ENCODE measurements at regions not wholly inside any gene's neighbourhood (a gene's known extent, or its start where the extent isn't known, plus 50 kb on each side); places are given as distances from the start of the nearest gene placed in this dataset.

DNA sequence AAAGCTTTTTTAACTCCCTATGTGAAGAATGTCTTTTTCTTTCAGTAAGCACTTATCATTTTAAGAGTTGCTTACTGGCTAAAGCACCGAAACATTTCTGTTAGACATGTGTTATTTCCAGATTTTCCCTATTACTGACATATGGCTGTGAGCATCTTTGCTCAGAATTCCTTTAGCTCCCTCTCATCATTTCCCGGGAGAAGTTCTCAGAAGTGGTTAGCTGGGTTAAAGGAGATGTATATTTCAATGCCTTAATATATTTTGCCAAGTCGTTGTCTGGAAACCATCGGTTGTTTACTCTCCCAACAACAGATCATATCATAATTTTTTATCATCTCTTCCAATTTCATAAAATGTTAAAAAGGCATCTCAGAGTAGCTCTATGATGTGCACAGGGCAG lies 396.5 kb downstream of the OCA2 start:
- peak; percentile 5 for DNase-seq

DNA sequence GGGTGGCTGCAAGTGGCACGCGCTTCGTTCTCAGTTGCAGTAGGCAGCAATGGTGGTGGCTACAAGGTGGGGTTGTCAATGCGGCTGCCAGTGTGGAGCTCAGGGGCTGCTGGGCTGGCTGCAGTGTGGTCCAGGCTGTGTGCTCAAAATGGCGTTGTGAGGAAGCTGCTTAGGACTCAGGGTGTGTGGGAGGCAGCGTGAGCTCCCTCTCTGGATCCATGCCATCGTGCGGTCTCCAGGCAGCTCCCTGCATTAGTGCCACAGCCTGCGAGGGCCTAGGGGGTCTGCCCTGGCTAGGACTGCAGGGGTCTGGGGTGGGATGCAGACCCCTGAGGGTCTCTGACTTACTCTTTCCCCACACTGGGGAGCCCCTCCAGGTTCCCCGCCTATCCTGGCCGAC lies 397.2 kb downstream of the OCA2 start:
- no peak for DNase-seq

DNA sequence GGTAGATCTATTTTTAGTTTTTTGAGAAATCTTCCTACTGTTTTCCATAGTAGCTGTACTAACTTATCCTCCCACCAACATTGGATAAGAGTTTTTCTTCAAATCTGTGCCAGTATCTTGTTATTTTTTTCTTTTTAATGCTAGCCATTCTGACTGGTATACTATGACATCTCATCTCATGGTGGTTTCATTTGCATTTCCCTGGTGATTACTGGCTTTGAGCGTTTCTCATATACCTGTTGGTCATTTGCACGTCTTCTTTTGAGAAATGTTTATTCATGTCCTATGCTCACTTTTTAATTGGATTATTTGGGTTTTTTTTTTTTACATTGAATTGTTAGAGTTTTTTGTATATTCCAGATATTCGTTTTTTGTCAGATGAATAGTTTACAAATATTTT lies 398.1 kb downstream of the OCA2 start:
- DNase-seq = no peak

DNA sequence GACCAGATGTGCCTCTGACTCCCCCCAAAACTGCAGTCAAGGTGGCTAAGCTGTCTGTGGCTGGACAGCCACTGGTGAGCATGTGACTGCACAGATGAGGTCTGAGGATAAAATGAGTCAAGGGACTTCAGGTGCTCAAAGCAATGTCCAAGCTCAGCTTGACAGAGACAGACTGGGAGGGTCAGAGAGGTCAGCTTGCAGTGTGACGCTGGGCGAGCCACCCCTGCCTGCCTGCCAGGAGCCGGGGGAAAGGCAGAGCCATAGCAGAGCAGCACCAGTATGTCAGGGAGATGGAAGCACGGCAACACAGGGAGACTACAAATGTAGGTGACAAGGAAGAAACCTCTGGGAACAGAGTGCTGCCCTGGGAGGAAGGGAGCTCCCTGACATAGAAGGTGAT lies 399.4 kb downstream of the OCA2 start:
- DNase-seq = no peak

DNA sequence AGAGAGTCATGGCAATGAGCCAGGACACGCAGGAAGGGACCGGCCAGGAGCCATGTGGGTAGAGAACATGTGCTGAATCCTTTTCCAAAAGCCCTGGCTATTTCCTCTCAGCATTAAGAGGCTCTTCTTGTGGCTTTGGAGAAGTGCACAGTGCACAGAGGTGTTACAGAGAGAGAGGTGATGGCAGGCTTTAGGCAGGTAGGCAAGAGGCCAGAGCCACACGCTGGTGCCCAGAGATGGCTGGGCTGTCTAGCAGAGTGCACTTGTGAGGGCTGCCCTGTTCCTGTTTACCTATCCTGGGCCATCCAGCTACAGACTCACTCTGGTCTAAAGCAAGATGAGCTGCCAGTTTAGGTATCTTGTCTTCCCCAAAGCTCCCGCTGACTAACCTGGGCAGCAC lies 402.6 kb downstream of the OCA2 start:
- no peak for DNase-seq

DNA sequence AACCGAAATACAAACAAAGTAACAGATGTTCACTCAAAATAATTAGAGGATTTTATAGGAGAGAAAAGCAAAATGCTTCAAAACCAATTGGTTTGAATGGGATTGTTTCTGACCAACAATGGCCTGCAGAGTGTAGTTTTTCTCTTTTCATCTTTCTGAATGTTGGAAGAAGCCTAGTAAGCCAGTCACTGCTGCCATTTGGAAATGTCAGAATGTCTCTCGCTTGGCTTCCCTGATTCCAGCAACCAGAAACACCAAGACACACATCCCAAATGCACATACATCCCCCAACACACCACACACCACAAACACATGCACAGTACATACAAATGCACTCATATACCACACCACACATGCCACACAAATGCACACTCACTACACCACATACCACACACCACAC lies 403.4 kb downstream of the OCA2 start:
- DNase-seq = no peak

DNA sequence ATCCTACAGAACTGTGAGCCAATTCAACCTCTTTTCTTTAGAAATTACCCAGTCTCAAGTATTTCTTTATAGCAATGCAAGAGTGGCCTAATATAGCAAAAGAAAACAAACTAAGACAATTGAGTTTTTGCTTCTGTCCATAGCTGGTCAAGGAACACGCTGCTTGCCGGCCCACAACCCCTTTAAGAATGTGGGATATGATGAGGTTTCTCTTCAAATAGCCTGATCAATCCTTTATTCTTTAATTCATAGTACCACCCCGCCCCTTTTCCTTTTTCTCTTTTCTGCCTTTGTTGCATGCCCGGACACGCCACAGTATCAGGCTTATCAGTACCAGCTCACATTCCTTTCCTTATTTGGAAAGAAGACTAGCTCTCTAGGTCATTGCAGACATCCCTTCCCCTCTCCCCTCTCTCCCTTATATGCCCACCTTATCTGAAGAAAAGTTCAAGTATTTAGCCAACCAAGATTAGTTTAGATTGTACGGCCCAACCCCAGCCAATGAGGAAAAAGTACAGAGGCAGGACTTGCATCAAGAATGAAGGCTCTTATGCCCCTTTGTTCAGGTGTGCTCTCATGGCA lies 404.5 kb downstream of the OCA2 start:
- DNase-seq = no peak

DNA sequence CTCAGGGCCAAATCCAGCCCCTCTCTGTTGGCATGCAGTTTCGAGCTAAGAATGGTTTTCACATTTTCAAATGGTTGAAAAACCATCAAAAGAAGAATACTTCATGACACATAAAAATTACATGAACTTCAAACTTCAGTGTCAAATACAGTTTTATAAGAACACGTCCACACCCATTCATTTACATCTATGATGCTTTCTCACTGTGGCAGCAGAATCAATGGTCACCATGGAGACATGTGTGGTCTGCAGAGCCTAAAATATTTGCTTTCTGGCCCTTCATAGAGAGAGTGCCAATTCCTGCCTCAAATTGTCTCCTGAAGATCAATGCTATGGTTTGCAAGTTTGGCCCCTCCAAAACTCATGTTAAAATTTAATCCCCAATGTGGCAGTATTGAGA lies 405.8 kb downstream of the OCA2 start:
- no peak for DNase-seq

DNA sequence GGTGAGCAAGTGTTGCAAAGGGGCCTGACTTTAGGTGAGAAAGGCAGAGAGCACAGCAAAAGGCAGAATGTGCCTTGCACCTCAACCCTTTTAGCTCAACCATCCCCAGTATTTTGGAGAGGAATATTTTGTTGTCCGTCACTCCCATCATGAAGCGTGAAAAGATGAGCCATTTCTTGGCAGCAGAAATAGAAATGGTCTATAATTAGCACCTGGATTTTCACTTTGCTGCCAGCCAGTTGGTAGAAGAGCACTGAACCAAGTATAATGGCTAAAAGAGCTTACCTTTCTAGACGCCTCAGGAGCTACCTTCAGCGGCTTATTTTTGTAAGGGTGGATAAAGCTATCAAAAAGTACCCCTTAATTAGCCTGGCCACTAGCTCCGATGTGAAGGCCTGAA lies 406.7 kb downstream of the OCA2 start:
- DNase-seq = no peak

DNA sequence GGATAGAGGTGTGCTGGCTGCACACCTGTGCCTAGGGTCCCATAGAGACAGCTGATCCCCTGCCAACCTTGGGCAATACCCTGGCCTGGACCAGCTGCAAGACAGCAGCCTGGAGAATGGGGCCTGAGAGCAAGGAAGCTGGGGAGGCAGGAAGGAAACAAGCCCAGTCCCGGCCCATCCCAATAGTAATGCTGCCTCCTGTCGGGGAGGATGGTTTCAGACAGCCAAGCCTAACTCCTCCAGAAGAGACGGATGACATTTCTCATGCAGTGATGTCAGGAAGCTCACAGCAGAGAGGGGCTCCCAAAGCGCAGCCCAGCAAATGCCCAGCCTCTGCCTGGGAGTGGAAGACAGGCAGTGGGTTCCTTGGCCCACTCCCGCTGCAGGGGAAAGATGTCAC lies 408.8 kb downstream of the OCA2 start:
- no peak for DNase-seq

DNA sequence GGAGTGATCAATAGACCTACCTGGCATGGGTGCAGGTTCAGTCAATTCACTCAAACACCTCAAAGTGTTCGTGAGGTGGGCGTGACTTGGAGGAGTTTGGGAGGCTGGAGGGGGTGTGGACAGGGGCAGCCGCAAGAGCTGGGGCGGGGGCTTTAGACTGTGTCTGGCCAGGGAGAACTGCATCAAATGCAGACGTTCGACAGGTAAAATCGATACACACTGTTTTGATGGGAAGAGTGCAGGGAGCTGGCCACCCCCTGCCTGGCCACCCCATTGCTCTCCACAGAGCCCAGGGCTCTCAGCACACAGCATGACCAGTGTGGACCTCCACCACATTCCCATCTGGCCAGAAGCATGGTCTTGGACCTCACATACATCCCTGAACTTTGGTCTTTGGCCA lies 412.1 kb downstream of the OCA2 start:
- DNase-seq = no peak

DNA sequence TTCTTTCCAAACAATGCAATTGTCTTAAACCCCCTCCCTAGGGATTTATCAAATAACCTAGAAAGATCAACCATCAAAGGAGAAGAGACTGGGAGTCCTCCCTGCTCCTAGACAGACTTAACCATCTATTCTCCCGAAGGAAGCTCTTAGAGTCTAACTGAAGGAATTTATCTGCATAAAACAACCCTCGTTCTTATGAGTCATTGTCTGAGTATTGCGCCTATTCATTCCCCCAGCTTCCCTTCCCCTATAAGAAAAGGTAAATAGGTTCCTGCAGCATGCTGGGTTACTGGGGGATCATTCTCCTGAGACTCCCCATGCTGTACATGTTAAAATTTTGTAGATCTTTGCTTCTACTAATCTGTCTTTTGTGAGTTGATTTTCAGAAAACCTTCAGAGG lies 412.7 kb downstream of the OCA2 start:
- DNase-seq = no peak

DNA sequence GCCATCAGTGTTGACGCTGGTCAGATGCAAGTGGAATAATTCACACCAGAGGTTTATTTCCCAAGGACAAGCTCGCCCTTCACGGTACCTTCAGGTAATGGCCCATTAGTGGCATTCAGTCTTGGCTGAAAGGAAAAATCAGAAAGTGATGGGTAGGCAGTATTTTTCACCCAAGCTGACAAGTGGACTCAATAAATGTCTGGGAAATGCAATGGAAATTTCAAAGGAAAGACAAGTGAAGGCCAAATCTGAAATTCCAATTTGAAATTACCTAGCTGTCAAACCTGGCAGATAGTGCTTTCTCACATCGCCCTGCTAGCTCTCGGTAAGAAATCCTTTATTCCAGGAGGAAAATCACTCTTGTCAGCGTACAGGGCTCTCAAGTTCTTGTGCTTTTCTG lies 413.5 kb downstream of the OCA2 start:
- DNase-seq = no peak

DNA sequence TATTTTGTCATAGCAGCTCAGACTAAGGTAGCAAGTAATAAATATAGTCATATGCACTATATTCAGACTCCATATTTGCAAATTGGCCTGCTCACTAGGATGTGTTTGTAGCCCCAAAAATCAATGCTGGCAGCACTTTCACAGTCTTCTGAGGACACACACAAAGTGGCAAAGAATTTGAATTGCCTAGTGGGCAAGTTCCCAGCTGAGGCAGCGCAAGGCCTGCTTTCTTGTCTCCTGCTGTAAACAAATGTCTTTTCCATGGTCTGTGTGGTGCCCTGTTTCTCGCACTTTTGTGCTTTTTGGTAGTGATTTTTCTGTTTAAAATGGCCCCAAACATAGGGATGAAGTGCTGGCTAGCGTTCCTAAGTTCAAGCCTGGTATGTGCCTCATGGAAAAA lies 416.0 kb downstream of the OCA2 start:
- DNase-seq = no peak

DNA sequence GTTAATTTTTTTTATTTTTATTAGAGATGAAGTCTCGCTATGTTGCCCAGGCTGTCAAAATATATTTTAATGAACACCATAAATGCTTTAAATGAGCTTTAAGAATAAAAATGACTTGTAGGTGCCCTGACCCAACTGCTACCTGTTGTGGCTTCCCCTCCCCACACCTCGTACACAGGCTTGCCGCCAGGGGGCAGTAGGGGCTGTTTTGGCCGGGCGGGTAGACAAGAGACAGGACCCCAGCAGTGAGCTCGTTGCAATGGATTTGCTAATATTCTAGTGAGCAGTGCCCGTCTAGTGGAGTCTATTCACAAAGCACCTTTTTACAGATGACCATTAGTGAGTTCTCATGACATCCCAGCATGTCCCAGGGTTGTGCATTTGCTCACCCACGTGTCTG lies 418.1 kb downstream of the OCA2 start:
- DNase-seq = no peak

DNA sequence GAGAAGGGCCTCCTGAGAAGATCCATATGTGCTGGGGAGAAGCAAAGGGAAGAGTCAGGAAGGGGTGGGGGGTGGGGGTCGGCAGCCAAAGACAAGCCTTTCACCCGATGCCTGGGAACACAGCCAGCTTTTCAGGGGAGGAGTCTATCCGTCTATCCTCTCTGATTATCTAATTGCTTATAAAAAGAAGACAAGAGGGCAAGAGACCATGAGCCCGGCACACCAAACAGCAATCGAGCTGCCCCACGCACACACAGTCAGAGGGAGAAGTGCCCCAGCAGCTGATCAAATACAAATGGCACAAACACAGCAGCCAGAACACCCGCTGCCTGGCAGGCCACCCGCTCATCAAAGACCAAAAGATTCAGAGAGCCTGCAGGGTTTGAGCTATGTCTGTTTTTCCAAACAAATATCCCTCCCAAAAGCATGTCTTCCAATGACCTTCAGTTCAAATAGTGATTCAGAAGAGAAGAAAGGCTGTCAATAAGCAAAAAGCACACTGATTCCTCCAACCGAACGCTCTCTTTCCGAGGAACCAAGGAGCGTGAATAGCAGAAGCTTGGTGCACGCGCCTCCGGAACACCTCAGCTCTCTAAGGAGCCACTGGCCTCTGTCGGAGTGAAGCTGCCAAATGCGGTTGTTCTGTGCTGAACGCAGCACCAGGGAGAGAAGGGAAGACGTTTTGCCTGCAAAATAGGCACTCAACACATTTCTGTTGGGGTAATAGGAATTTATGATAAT lies 419.2 kb downstream of the OCA2 start:
- DNase-seq = peak; percentile 41

DNA sequence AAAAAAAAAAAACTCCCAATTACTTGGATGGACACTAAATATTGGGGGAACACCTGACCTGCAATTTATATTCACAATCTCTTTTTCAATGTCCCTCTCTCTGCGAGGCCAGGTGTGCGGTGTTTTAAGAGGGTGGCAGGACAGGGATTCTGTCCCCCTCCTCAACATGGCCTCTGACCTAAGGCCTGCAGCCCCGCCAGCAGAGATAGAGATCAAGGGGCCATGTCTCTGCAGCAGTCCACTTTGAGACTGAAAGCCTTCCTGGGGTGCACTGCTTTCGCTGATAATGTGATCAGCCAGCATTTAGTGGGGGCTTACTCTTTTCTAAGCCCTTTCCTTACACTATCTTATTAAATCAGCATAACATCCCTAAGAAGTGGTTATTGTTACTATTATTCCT lies 419.9 kb downstream of the OCA2 start:
- no peak for DNase-seq

DNA sequence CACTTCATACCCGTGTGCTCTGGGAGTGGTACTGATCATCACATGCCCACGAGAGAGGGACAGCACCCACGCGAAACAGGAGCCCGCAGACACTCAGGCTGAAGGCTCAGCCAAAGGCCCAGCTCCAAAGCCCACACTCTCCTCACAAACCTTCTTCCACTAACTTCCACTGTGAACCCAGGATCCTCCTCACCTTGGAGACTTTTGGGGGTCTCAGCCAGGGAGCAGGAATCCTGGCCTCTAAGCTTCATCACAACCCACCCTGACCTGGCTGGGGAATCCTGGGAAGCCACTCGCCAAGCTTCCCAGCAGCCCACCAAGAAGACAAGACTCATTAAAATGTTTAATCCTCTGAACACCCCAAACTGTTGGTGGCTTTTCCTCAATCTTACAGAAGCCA lies 421.2 kb downstream of the OCA2 start:
- no peak for DNase-seq

DNA sequence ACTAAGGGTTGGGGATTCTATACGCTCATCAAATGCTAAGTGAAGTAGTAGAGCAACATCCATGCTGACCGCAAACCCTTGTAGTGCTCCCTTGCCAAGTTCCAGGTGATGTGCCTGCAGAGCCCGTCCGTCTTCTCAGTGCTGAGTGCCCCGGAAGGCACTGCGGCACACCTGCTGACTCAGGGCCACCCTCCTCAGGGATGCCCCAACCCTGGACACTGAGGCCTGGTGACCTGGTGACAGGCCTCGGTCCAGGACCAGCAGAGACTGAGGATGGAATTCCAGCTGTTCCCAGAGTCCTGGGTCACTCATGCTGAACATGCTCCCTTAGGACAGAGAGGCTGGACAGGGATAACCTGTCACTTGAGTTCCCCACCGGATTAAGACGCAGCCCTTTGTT lies 422.5 kb downstream of the OCA2 start:
- no peak for DNase-seq

DNA sequence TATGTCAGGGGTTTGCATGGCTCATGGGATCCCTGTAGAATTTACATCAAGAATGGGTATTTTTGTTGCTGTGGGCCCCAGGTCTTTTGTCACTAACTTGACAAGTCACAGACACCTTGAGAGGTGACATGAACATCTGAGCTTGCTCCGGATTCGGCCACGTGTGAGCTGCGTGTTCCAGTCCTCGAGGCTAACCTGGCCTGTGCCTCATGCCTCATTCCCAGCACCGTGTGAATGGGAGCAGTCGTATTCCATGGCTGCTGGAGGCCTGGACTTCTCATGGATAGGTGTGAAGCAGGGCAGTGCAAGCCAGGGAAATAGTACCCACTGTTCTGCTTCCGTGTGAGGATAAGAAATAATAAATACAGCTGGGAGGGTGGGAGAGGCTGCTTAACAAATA lies 423.5 kb downstream of the OCA2 start:
- no peak for DNase-seq

DNA sequence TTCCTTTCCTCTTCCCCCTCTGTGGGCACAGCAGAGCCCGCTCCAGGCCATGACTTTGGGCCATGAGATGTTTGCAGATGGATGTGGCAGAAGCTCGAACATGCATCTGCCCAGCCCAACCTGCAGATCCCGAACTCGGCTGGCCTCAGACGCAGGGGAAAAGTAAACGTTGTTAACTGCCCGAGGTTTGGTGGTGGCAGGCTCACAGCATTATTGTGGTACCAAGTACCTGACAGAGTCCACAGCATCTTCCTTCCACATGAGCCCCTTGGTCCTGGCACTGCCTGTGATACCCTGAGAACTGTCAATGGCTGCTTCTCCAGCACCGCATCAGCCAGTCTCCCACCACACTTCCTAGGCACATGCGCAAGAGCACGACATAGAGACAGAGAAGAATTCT lies 424.3 kb downstream of the OCA2 start:
- no peak for DNase-seq

DNA sequence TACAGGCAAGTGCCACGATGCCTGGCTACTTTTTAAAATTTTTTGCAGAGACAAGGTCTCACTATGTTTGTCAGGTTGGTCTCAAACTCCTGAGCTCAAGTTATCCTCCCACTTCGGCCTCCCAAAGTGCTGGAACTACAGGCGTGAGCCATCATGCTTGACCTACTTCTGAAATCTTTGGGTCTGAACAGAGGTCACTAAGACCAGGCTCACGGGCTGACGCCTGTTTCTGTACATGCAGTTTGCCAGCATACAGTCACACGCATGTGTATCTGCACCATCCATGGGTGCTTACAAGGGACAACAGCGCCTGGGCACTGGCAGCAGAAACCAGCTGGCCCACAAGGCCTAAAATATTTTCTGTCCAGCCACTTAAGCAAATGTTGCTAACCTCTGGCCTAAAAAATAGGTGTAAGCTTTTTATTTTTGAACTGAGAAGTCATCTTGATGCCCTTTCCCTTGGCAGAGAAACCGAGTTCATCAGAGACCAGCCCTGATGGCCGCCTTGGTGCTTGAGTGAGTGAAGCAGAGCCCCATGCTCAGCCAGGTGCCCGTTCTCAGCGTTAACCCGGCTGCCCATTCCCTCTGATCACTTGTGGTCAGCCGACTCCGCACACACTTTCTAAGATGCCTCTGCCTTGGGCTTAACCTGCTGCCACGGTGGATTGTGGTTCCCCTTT lies 425.2 kb downstream of the OCA2 start:
- no peak for DNase-seq

DNA sequence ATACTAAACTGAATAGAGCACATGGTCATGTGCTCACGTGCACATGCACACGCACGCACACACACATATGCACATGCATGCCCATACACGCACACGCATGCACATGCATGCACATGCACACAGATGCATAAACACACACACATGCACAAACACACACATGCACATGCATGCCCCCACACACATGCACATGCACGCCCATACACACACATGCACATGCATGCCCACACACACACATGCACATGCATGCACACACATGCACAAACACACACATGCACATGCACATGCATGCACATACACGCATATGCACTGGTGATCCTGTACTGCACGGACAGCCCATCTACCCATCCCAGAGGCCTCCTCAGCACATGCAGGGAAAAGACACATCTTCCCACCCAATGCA lies 426.6 kb downstream of the OCA2 start:
- no peak for DNase-seq
